ENCODE measurements at regions not wholly inside any gene's neighbourhood (a gene's known extent, or its start where the extent isn't known, plus 50 kb on each side); places are given as distances from the start of the nearest gene placed in this dataset.
"Not testable (repeated sequence)": the region's sequence is repeated elsewhere in the genome, so short reads cannot be mapped to it uniquely, and the experiment has no call there.

- no peak for DNase-seq (ENCODE audit: low read depth in 3 of 3, low spot score in 1 of 3)
Observed at GRCh38 chr3:152769523-152769922, 65.4 kb upstream of the P2RY1 start.

- no peak for DNase-seq (ENCODE audit: low read depth in 3 of 3, low spot score in 1 of 3)
Observed at GRCh38 chr3:152770296-152770695, 64.6 kb upstream of the P2RY1 start.

DNA sequence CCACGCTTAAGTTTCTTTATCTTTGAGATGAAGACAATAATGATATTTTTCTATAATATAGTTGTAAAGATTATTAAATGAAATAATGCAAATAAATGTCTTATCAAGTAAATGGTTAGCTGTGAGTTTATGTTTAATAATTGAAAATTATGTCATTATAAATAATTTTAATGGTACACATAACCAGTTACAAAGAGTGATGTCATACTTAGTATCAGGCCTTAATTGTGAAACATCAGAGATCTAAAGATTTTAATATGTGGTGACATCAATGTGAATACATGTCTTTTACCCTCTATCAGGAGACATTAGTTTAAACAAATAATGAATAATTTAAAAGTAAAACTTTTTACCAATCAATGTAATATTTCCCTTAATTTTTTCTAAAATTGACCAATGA is 63.8 kb upstream of the P2RY1 start:
- DNase-seq (ENCODE audit: low read depth in 3 of 3, low spot score in 1 of 3) = no peak

- DNase-seq (ENCODE audit: low read depth in 3 of 3, low spot score in 1 of 3) = no peak
Observed at GRCh38 chr3:152772674-152773225, 62.2 kb upstream of the P2RY1 start.

GRCh38 chr3:152773633-152774032 is 61.3 kb upstream of the P2RY1 start:
- DNase-seq (ENCODE audit: low read depth in 3 of 3, low spot score in 1 of 3) = no peak

- DNase-seq (ENCODE audit: low read depth in 3 of 3, low spot score in 1 of 3) = not testable (repeated sequence)
Observed at GRCh38 chr3:152774230-152774629, 60.7 kb upstream of the P2RY1 start.

DNA sequence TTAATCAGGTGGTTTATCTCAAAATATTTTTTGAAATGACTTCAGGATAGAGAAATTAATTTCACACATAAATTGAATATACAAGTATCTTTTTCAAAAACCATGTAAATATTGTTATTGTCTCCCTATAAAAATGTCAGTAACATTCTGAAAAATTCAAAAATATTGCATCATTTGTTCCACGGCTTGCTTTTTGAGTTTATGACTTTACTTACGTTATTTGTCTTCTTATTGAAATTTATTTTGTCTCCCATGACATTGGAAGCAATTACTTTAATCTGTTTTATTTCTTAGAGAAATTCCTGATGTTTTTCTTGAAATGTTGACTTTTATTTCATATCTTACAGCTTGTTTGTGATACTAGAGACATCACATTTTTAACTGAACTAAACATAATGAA is 56.9 kb upstream of the P2RY1 start:
- DNase-seq (ENCODE audit: low read depth in 3 of 3, low spot score in 1 of 3) = no peak

- DNase-seq (ENCODE audit: low read depth in 3 of 3, low spot score in 1 of 3) = no peak
Observed at GRCh38 chr3:152779653-152780052, 55.3 kb upstream of the P2RY1 start.

DNA sequence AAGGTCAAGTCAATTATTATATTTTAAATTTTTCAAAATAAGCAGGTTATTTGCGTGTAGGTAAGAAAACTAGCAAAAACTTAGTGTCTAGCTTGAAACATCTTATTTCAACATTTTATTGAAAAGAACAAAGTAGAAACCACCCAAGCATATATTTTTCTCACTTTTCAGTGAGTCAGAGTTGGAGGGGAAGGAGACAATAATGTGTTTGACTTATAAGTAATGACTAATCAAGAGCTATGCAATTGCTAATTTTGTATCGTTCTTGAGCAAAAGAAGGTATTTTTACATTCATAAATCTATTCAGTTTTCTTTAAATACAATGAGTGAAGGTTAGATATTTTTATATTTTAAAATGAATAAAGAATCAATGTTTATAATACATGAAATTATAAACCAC is 54.4 kb upstream of the P2RY1 start:
- no peak for DNase-seq (ENCODE audit: low read depth in 3 of 3, low spot score in 1 of 3)

DNA sequence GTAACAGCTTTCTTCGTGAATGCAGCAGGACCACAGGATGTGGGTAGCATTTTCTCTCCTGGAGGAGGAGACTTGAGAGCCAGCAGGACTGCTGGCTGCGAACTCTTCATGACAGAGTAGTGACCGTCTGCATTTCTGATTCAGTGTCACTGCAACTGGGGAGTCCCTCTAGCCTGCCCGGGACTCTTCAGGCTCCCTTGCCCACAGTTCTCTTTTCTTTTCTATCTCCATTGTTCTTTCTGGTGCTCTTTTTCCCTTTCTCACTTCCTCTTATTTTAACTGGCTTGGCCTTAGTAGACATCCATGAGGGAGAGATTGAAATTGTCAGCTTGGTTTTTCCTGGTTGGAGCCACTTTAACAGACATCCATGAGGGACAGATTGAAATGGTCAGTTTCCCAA is 49.9 kb upstream of the P2RY1 start:
- no peak for DNase-seq (ENCODE audit: low read depth in 3 of 3, low spot score in 1 of 3)

Data from stimulated activated CD4-positive, alpha-beta T cell treated with anti-CD3 and anti-CD28 coated beads, TNF-alpha, amount 100 ng/mL, for 1 hour (primary cell).